Motor neuron (in vitro differentiated cells): ENCODE measurements at regions not wholly inside any gene's neighbourhood (a gene's known extent, or its start where the extent isn't known, plus 50 kb on each side); places are given as distances from the start of the nearest gene placed in this dataset.

ENCODE experiments used
- ATAC-seq, 8 experiments: fragments of 200-7000 bp; cut with Tn5 transposase; replicated peaks in 6 of 8; 2 replicates each; pipeline ENCODE4 v1.8.0; 2021; ENCODE audit warnings: mild to moderate bottlenecking in 8 of 8, moderate library complexity in 8 of 8
- H3K27ac ChIP-seq, 2 donors: fragments of 250-450 bp; sonication (Bioruptor Pico); 2 replicates each; pipeline ENCODE4 v1.9.0; 2021; ENCODE audit warnings: antibody characterized with exemption in 2 of 2, mild to moderate bottlenecking in 2 of 2, moderate library complexity in 1 of 2
- H3K4me1 ChIP-seq, 2 donors: fragments of 250-450 bp; sonication (Bioruptor Pico); replicated peaks in 1 of 2; 2 replicates each; pipeline ENCODE4 v1.6.1; 2021; ENCODE audit warnings: antibody characterized with exemption in 2 of 2, mild to moderate bottlenecking in 2 of 2, moderate library complexity in 1 of 2
- H3K4me3 ChIP-seq, 5 donors: fragments of 250-450 bp; sonication (Bioruptor Pico); 2 replicates each; pipeline ENCODE4 v1.9.0; 2021; ENCODE audit warnings: antibody characterized with exemption in 5 of 5, mild to moderate bottlenecking in 5 of 5, moderate library complexity in 4 of 5
- WGBS, 10 experiments: fragments of 450-650 bp; shearing (Covaris generic); methylation state at CpG; one replicate each; pipeline ENCODE4 v1.0.0; 2022; 5-methylcytosine and 5-hydroxymethylcytosine counted together
- in situ Hi-C, 9 experiments: fragments of 400-800 bp; cut with MboI; loops; one replicate each; pipeline ENCODE4 v1.15.0; 2021; ENCODE audit warnings: low sequenced_read_pairs in 9 of 9, low pct_unique_long_range_greater_than_20kb in 2 of 9; ENCODE audit not compliant: unreplicated experiment in 9 of 9

DNA sequence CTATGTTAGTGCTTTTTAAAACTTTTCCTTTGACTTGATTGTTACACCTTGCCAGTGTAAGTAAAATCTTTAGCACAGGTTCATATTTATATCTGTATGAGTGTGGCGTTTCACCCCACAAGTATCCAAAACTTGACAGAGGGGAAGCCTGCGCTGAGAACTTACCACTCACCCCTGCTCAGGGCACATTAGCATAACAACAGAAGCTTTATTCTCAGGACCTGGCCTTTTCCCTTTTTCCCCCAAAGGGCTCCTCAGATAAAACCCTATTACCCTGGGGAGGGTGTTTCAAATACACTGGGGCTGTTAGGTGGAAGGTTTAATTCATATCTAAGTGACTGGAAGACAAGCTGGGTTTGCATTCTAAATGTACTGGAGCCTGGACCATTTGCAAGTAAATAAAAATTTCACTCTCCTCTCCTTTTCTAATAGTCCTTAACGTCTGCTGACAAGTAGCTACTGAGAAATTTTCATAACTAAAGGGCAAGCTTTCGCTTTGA lies 276.6 kb downstream of the RNF152 start:
- WGBS, 10 experiments: 17 to 96% (median 70%) methylated on average over 1 to 4 of the region's 4 CpGs; no CpG with 5 or more reads in 1 of the 10 experiments
- Histone ChIP-seq H3K4me1 (no peaks in the 10 kb centered on the region), H3K4me3 (no peak overlapping the region), H3K27ac (no peak overlapping the region)
- peak in 3 of 8 experiments; percentile 18 to 35 (median 31) for ATAC-seq
- in situ Hi-C loops: no loop called here

DNA sequence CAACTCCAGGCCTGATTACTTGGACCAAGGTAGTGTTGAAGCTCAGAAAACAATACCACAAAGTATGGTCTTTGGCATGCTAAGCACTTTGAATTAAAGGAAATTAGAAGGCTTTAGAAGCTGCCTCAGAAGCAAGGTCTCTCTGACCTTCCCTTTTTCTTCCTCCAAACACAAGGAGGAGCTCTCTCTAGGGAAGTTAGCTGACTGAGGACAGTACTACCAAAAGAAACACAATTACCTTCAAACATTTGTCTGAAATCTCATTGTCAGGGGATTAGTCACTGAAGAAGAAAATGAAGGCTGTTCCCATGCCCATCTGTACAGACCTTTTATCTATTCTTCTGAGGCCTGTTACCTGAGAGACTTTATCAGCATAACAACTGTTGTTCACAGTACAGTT lies 279.3 kb downstream of the CDH20 start:
- Histone ChIP-seq H3K27ac (no peak overlapping the region), H3K4me1 (peaks cover 0 to 3% of the 10 kb centered on the region in 2 donors), H3K4me3 (no peak overlapping the region)
- ATAC-seq: no peak
- in situ Hi-C loops: no loop called here

DNA sequence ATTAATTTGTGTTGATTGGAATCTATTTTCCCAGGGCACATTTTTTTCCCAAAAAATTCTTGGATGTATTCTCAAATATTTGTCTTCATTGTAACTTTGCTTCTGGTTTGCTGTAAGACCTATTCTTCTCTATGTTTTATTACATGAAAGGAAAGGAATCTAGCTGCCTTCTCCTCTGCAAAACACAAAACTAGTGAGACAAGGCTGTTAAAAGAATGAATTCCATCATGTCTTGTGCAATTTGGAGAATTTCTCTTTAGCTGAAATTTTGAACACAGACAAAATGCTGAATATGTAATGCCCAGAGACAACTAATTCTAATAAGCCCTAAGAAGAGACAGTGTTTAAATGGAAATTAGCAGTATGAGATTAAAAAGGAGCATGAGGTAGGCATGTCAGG lies 275.9 kb downstream of the CDH20 start:
- H3K4me3 ChIP-seq: no peak overlapping the region
- in situ Hi-C loops: no loop called here
- H3K27ac ChIP-seq: no peak overlapping the region
- no peak for ATAC-seq
- peaks cover 13 to 23% of the 10 kb centered on the region in 2 donors for H3K4me1 ChIP-seq

DNA sequence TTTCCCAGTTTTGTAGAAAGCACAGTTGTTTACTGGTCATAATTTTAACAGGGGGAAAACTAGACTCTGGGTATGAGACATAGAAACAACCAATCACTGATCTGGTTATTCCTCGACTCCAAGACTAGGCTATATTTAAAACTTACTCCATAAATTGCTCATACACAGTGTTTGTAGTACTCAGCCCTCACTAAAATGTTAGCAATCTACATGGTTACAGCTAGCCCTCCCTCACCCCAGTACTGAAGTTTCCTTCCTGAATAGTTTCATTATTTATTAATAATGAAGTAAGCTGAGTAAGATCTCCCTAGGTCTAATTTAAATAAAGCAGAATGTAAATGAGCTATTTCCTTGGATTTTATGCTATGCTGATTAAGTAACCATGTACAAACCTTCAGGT lies 275.1 kb downstream of the CDH20 start:
- Histone ChIP-seq H3K4me1 (peaks cover 13 to 23% of the 10 kb centered on the region in 2 donors), H3K27ac (no peak overlapping the region), H3K4me3 (no peak overlapping the region)
- no peak for ATAC-seq
- in situ Hi-C loops: no loop called here
- WGBS, 10 experiments: 0 to 100% (median 50%) methylated on average over 1 of the region's 1 CpG; no CpG with 5 or more reads in 3 of the 10 experiments

DNA sequence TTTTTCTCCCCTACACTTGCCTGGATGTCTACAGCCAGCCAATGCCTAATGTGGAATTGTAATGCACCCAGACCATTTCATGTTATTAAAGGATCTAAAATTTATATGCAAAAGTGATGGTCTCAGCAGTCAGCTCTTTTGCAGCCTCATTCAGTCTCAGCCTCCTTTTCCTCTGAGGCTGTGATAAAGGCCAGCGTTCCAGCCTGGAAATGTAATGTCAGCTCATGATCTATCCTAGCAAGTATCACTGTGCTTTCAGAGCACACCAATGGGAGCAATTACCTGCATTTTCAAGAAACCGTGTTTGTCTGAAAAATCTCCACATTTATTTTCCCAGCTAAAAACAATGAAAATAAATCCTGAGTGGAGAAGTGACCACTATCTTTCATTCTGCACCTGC lies 274.6 kb downstream of the CDH20 start:
- ATAC-seq: peak in 2 of 8 experiments; percentile 25 to 66
- in situ Hi-C loops: no loop called here
- Histone ChIP-seq H3K4me3 (no peak overlapping the region), H3K4me1 (peaks cover 13 to 23% of the 10 kb centered on the region in 2 donors), H3K27ac (no peak overlapping the region)
- WGBS, 10 experiments: 40 to 100% (median 88%) methylated on average over 1 to 2 of the region's 2 CpGs; no CpG with 5 or more reads in 1 of the 10 experiments

DNA sequence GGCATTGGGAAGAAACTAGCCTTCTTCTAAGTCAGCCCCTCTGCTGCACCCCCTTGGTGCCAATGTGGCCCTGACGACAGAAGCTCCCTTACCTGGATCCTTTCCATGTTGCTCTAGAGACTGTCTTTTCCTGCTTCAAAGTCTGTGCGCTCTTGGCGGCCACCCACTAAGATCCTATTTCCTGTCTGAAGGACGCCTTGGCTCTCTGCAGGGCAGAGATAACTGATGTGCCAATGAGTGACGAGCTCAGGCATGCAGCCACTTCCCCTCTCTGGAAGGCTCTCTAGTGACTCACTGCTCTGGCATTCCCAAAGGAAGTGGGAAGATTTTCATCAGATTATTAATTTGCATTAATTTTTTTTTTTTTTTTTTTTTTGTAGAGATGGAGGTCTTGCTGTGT lies 273.5 kb downstream of the CDH20 start:
- WGBS, 10 experiments: 0 to 90% (median 21%) methylated on average over 1 to 4 of the region's 5 CpGs; no CpG with 5 or more reads in 3 of the 10 experiments
- peaks cover 13 to 23% of the 10 kb centered on the region in 2 donors for H3K4me1 ChIP-seq
- ATAC-seq: peak; percentile 56 to 96 (median 76)
- in situ Hi-C loops: no loop called here
- no peak overlapping the region for H3K4me3 ChIP-seq
- H3K27ac ChIP-seq: no peak overlapping the region

DNA sequence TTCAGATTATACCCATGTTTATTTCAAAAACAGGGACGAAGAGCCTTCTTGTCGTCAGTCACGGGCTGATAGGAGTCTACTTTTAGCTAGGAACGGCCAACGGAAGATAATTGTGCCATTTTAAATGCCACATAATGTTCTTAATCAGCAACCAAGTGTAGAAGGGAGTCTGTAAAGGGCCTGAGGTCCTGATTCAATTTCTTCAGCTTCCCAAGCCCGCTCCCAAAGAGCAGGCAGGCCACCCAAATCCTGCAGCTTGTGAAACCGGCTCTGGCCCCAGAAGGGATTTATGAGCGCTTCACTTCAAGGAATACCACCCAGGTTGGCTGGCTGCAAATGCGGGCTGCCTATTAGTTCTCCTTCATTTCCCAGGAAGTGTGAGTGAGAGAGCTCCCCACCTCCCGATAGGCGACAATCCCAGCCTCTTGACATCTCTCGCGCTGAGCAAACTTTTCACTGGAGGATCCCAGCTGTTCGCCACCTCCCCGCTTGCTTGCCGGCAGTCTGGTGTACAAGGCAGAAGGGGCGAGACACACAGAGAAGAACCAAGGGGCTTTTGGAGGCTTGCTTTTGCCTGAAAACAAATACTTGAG lies 272.9 kb downstream of the CDH20 start:
- H3K4me1 ChIP-seq: peaks cover 13 to 23% of the 10 kb centered on the region in 2 donors
- H3K27ac ChIP-seq: no peak overlapping the region
- peak overlapping the region in 1 of 5 donors; percentile 6 for H3K4me3 ChIP-seq

DNA sequence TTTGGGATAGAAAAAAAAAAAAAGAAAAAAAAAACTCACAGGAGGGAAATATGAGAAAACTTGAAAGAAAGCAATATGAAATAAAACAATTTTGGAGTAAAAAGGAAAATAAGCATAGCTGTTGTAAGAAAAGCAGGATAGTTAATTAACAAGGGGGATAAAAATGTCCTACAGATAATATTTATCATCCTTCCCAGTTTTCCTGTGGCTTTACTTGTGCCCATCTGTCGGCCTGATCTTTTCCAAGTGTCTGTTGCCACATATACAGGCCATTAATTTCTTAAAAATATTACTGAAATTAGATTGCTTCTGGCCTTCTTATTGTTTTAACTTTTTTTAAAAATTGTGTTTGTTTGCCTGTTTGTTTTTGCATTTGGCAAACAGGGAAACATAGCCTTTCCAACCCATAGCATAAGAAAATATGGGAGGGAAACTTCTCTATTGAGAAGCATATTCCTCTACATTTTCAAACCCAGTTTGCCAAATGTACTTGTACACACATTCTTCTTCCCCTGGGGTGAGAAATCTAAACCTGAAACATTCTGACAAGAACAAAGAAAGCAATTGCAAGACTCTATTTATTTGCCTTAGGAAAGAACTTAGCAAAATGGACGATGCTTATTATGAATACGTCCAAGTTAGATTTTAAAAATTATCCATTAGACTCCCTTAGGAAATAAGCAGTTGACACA lies 272.3 kb downstream of the CDH20 start:
- ATAC-seq: no peak
- 0 to 100% (median 41%) methylated on average over 1 to 3 of the region's 3 CpGs for WGBS, 10 experiments
- H3K4me3 ChIP-seq: no peak overlapping the region
- no peak overlapping the region for H3K27ac ChIP-seq
- peaks cover 13 to 23% of the 10 kb centered on the region in 2 donors for H3K4me1 ChIP-seq
- in situ Hi-C loops: no loop called here

More for the DNA sequence above, 272.9 kb downstream of the CDH20 start:
- in situ Hi-C loops: no loop called here
- WGBS, 10 experiments: 7 to 64% (median 26%) methylated on average over 4 to 11 of the region's 17 CpGs
- peak in 7 of 8 experiments; percentile 34 to 72 (median 53) for ATAC-seq
